ENCODE measurements at regions not wholly inside any gene's neighbourhood (a gene's known extent, or its start where the extent isn't known, plus 50 kb on each side); places are given as distances from the start of the nearest gene placed in this dataset.

GRCh38 chr1:36608272-36608671, 125.6 kb upstream of the CSF3R start:
- DNase-seq (ENCODE audit: low read depth in 2 of 2) = no peak

DNA sequence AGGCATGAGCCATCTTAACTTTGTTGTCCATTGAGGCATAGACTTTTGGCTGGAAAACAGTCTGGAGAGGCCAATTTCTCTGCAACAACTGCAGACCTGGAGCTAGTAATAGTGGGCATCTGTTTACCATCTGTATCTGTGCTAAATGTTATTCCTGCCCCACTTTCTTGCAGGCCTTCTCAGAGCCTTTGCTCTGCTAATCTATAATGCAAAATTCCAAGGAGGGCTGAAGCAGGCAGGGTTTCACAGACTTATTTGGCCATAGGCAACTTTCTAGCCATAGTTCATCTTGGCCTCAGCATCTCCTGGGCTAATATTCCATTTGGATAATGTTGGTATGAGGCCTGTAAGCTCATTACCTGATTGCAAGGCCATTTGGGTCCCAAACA, 124.5 kb upstream of the CSF3R start:
- no peak for DNase-seq (ENCODE audit: low read depth in 2 of 2)

GRCh38 chr1:36606641-36607262, 124.0 kb upstream of the CSF3R start:
- DNase-seq (ENCODE audit: low read depth in 2 of 2) = no peak

DNA sequence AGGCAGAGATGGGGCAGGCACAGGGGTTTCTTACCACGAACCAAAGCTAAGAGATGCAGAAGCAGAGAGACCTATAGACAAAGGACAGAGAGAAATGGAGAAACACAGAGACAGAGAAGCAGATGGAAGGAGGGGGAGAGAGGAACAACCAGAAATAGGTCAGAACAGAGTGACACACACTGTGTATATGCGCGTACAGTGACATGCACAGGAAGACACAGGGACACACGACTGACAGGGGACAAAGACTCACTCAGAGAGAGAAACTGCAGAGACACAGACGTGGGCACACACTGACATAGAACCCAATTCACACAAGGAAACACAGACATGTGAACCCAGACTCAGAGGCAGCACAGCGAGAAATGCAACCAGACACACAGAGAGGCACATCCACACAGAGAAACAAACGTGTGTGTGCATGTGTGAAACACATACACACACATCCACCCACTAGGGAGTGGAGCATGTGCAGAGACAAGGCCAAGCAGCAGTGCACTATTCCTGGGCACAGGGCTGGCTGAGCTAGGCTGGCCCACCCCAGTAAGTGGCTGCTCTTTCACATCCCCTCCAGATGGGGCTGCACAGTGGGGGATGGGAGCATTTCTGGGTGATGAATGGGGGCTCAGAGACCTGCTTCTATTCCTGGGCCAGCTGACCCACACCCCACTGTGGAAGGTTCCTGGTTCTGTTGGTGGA, 123.4 kb upstream of the CSF3R start:
- DNase-seq (ENCODE audit: low read depth in 2 of 2) = no peak

DNA sequence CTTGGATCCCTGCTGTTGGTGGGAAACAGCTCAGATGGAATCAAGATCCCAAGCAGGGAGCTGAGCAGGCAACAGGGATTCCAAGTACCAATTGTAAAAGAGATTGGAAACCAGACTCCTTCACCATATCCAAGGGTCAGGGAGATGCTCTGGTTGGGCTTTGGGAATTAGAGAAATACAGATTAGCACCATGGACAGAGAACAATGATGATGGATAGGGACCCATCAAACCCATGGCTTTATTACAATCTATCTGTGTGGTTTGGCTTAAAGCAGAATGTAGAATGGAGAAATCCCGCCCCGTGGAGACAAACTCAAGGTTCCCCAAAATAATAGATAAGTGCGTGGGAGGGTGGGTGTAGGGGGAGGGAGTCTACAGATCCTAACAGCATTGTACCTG, 120.7 kb upstream of the CSF3R start:
- DNase-seq (ENCODE audit: low read depth in 2 of 2) = no peak

DNA sequence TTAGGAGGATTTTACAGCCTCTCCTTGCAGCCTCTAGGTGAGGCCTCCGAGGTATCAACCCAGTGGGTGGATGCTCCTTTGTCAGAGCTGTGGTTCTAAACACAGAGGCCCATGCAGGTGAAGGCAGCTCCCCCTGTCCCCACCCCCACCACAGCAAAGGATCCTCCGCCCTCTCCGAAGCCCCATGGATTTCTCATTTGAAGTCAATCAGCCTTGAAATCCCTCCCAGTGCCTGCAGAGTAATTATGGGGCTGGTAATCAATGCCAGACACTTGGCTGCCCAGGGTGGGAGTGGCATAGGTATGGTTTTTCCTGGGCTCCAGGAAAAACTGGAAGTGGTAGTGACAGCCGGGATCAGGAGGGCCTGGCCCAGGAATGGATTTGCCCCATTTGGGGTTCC, 119.5 kb upstream of the CSF3R start:
- DNase-seq (ENCODE audit: low read depth in 2 of 2) = no peak

GRCh38 chr1:36599828-36600227, 117.1 kb upstream of the CSF3R start:
- no peak for DNase-seq (ENCODE audit: low read depth in 2 of 2)

GRCh38 chr1:36597514-36597913, 114.8 kb upstream of the CSF3R start:
- DNase-seq (ENCODE audit: low read depth in 2 of 2) = no peak

DNA sequence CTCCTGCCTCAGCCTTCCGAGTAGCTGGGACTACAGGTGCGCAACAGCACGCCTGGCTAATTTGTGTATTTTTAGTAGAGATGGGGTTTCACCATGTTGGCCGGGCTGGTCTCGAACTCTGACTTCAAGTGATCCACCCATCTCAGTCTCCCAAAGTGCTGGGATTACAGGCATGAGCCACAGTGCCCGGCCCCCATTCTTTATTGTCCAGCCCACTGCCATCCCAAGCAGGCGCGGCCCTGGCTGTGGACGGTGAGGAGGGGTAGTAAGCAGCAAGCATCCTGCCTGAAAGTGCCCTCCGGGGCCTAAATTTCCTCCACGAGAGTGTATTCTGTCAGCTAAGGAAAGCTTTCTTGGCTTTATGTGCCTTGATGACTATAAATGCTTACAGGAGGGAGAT, 113.2 kb upstream of the CSF3R start:
- no peak for DNase-seq (ENCODE audit: low read depth in 2 of 2)

DNA sequence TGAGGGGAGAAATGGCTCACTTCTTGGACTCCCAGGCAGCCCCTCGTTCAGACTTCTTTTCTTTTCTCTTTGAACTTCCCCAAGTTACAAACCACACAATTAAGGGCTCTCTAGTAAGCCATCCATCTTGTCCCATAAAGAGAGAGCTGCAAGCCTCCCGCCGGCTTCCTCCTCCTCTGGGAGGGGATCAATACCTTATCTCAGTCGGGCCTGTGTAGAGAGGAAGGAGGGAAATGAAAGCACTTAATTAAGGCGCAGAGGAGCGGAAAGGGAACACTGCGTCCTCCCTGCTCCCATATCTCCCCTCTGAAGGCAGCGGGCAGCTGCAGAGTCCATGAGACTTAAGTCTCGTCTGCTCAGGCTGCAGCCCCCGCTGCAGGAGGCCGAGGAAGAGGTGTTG, 112.6 kb upstream of the CSF3R start:
- no peak for DNase-seq (ENCODE audit: low read depth in 2 of 2)

- DNase-seq (ENCODE audit: low read depth in 2 of 2) = no peak
These were observed 111.3 kb upstream of the CSF3R start for GRCh38 chr1:36594023-36594422.

- no peak for DNase-seq (ENCODE audit: low read depth in 2 of 2)
These were observed 108.6 kb upstream of the CSF3R start for GRCh38 chr1:36591278-36591677.

- no peak for DNase-seq (ENCODE audit: low read depth in 2 of 2)
These were observed 108.1 kb upstream of the CSF3R start for GRCh38 chr1:36590771-36591170.

GRCh38 chr1:36590264-36590663, 107.6 kb upstream of the CSF3R start:
- no peak for DNase-seq (ENCODE audit: low read depth in 2 of 2)

DNA sequence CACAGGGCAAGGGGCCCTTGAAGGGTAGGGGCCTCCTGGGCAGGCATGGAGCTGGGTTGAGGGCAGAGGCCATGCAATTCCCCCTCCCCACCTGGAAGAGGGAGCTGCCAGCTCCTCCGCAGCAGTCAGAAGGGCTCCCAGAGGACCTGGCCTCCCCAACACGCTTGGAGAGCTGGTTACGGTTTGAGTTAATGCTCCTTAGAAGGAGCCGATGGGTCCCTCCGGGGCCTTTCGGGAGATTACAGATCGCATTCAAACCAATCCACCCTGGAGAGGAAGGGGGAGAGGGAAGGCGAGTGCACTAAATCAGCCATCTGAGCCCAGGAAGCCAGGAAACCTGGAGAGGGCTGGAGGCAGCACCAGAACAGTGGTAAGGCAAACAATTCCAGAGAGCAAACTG, 106.3 kb upstream of the CSF3R start:
- DNase-seq (ENCODE audit: low read depth in 2 of 2) = no peak

DNA sequence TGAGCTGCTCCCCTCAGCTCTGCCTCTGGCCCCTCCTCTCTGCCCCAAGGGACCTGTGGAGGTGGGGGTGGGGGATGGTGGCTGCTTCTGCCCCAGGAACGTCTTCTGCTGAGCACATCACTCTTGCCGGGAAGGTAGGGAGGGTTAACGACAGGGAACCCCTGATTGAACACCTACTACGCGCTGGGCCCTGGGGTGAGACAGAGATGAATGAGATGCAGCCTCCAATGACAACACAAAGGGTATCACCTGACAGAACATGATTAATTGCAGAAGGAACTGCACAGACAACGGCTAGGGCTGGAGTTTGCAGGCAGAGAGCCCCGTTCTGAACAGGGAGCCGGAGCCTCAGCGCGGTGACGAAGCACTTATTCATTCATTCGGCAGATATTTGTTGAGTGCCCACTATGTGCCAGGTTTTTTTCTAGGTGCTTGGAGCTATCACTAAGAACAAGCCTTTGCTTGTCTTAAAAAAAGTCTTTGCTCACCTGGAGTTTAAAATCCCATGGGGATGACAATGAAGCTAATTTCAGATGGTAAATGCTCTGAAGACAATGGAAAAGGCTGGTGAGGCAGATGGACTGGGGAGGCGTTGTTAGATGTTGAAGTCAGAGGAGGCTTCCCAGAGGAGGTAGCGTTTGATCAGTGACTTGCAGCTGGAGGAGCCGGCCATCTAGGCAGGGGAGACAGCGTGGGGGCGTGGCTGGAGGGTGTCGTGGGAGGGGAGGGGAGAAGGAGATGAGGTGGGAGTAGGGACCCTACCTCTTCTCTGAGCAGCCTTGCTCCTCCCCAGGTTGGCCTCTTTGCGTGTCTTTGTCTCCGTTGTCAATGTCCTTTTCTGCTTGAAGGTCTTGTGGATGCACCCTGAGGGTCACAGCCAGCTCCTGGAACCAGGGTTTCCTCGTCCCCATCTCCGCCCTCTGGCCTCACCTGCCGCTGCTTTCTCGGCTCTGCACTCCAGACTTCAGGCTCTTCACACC, 103.1 kb upstream of the CSF3R start:
- no peak for DNase-seq (ENCODE audit: low read depth in 2 of 2)

GRCh38 chr1:36584874-36585453, 102.3 kb upstream of the CSF3R start:
- DNase-seq (ENCODE audit: low read depth in 2 of 2) = no peak

- no peak for DNase-seq (ENCODE audit: low read depth in 2 of 2)
These were observed 101.5 kb upstream of the CSF3R start for GRCh38 chr1:36583980-36584782.

- DNase-seq (ENCODE audit: low read depth in 2 of 2) = no peak
These were observed 100.4 kb upstream of the CSF3R start for GRCh38 chr1:36583080-36583479.

GRCh38 chr1:36582066-36582755, 99.5 kb upstream of the CSF3R start:
- DNase-seq (ENCODE audit: low read depth in 2 of 2) = no peak

- DNase-seq (ENCODE audit: low read depth in 2 of 2) = no peak
These were observed 97.8 kb upstream of the CSF3R start for GRCh38 chr1:36580524-36580923.

All from stimulated activated CD8-positive, alpha-beta memory T cell treated with anti-CD3 and anti-CD28 coated beads, Interleukin-15, amount 100 ng/mL, for 48 hours (primary cell).